PC-3 (cell line): ENCODE measurements at regions not wholly inside any gene's neighbourhood (a gene's known extent, or its start where the extent isn't known, plus 50 kb on each side); places are given as distances from the start of the nearest gene placed in this dataset.

Experiments
- ATAC-seq: fragments of 200-7000 bp; cut with Tn5 transposase; 2 replicates; pipeline ENCODE4 v1.9.1; 2020; ENCODE audit warnings: mild to moderate bottlenecking, moderate library complexity
- BruUV-seq: library from RNA; stranded (reverse); fragments of 400-500 nt; replicated peaks from 2 replicates; lab custom pipeline; 2021; lab: Mats Ljungman, UMichigan
- CTCF ChIA-PET: fragments of 300-600 bp; sonication (Branson Sonifier 250); formaldehyde crosslinking; loops from one replicate; lab custom pipeline; 2022; ENCODE audit warnings: antibody characterized with exemption; lab: Charles Lee
- POLR2A ChIA-PET: fragments of 300-600 bp; sonication (Branson Sonifier 250); formaldehyde crosslinking; loops from one replicate; lab custom pipeline; 2022; ENCODE audit warnings: antibody characterized with exemption; ENCODE audit not compliant: unreplicated experiment; lab: Charles Lee
- DNase-seq: peaks from one replicate; pipeline ENCODE4 v3.0.0-alpha.2; 2015
- H2AFZ ChIP-seq: fragments of 300-600 bp; sonication (generic); 2 replicates; pipeline ENCODE4 v1.6.0; 2016; ENCODE audit warnings: antibody characterized with exemption, low read length
- H3F3A ChIP-seq: fragments of 300-600 bp; sonication (generic); one replicate; pipeline ENCODE4 v1.6.0; 2017; ENCODE audit warnings: antibody characterized with exemption, low read length, control low read depth, mild to moderate bottlenecking; ENCODE audit not compliant: unreplicated experiment
- H3K27ac ChIP-seq: fragments of 300-600 bp; sonication (generic); 2 replicates; pipeline ENCODE4 v1.5.1; 2016; ENCODE audit warnings: mild to moderate bottlenecking, low read length
- H3K27me3 ChIP-seq: fragments of 300-600 bp; sonication (generic); 2 replicates; pipeline ENCODE4 v1.6.1; 2016; ENCODE audit warnings: low read length, mixed read lengths
- H3K36me3 ChIP-seq: fragments of 300-600 bp; sonication (generic); 2 replicates; pipeline ENCODE4 v1.6.1; 2016; ENCODE audit warnings: low read depth, mixed run types, low read length, mixed read lengths
- H3K4me1 ChIP-seq: fragments of 300-600 bp; sonication (generic); 2 replicates; pipeline ENCODE4 v1.5.1; 2016; ENCODE audit warnings: low read length; ENCODE audit not compliant: insufficient read depth
- H3K4me2 ChIP-seq: fragments of 300-600 bp; sonication (generic); 2 replicates; pipeline ENCODE4 v1.6.0; 2016; ENCODE audit warnings: low read length
- H3K4me3 ChIP-seq: fragments of 300-600 bp; sonication (generic); 2 replicates; pipeline ENCODE4 v1.5.1; 2016; ENCODE audit warnings: mild to moderate bottlenecking, low read length, mixed read lengths
- H3K79me2 ChIP-seq: fragments of 300-600 bp; sonication (generic); 2 replicates; pipeline ENCODE4 v1.6.1; 2017; ENCODE audit warnings: low read length, mixed read lengths
- H3K9ac ChIP-seq: fragments of 300-600 bp; sonication (generic); 2 replicates; pipeline ENCODE4 v1.6.0; 2016; ENCODE audit warnings: mild to moderate bottlenecking, low read length
- H3K9me2 ChIP-seq: fragments of 300-600 bp; sonication (generic); replicated peaks from 2 replicates; pipeline ENCODE4 v1.6.1; 2016; ENCODE audit warnings: mixed run types, low read length, mixed read lengths
- H3K9me3 ChIP-seq: fragments of 300-600 bp; sonication (generic); 2 replicates; pipeline ENCODE4 v1.6.1; 2016; ENCODE audit warnings: low read length, mixed read lengths
- H4K20me1 ChIP-seq: fragments of 300-600 bp; sonication (generic); 2 replicates; pipeline ENCODE4 v1.6.1; 2016; ENCODE audit warnings: low read length, mixed read lengths
- CTCF ChIP-seq: fragments of 300-600 bp; sonication (generic); conservative IDR thresholded peaks from 2 replicates; pipeline ENCODE4 v1.5.1; 2017; ENCODE audit warnings: antibody characterized with exemption, low read depth, mild to moderate bottlenecking, low read length
- EZH2 ChIP-seq: fragments of 300-600 bp; sonication (generic); IDR thresholded peaks from one replicate; pipeline ENCODE4 v1.6.1; 2017; ENCODE audit warnings: antibody characterized with exemption, mild to moderate bottlenecking, low read length; ENCODE audit not compliant: unreplicated experiment
- EZH2phosphoT487 ChIP-seq: fragments of 300-600 bp; sonication (generic); IDR thresholded peaks from 2 replicates; pipeline ENCODE4 v1.6.1; 2018; ENCODE audit warnings: mild to moderate bottlenecking, antibody characterized with exemption, low read length, borderline replicate concordance
- intact Hi-C: fragments of 100-400 bp; cut with micrococcal nuclease; formaldehyde crosslinking; loops from 2 replicates; pipeline ENCODE4 v1.9.0; 2023

GRCh38 chr14:104352493-104353220 lies 214.3 kb downstream of the KIF26A start:
- H3K9ac ChIP-seq = no peak overlapping the region
- H3K36me3 ChIP-seq = no peaks in the 10 kb centered on the region
- no peak for TF ChIP-seq EZH2
- TF ChIP-seq EZH2phosphoT487 = no peak
- no peak for TF ChIP-seq CTCF
- ATAC-seq = no peak
- peaks cover 18% of the 10 kb centered on the region for H3K27me3 ChIP-seq
- ChIA-PET CTCF (no interaction called here), POLR2A (no interaction called here)
- no peaks in the 10 kb centered on the region for H3F3A ChIP-seq
- no peak overlapping the region for H3K27ac ChIP-seq
- H4K20me1 ChIP-seq = no peaks in the 10 kb centered on the region
- no TSS peak for BruUV-seq
- H3K4me1 ChIP-seq = no peaks in the 10 kb centered on the region
- intact Hi-C loops = no loop called here
- no peaks in the 10 kb centered on the region for H3K9me2 ChIP-seq
- H3K79me2 ChIP-seq = no peaks in the 10 kb centered on the region
- no peaks in the 10 kb centered on the region for H3K9me3 ChIP-seq
- H3K4me3 ChIP-seq = no peak overlapping the region
- no peak overlapping the region for H3K4me2 ChIP-seq
- no peak for DNase-seq
- H2AFZ ChIP-seq = no peak overlapping the region

GRCh38 chr14:104353221-104353920 lies 215.0 kb downstream of the KIF26A start:
- H3K79me2 ChIP-seq = no peaks in the 10 kb centered on the region
- BruUV-seq = no TSS peak
- H4K20me1 ChIP-seq = no peaks in the 10 kb centered on the region
- H3K4me3 ChIP-seq = no peak overlapping the region
- no peaks in the 10 kb centered on the region for H3K9me2 ChIP-seq
- no peaks in the 10 kb centered on the region for H3K4me1 ChIP-seq
- ChIA-PET POLR2A (no interaction called here), CTCF (no interaction called here)
- H3K27me3 ChIP-seq = peaks cover 18% of the 10 kb centered on the region
- H3F3A ChIP-seq = no peaks in the 10 kb centered on the region
- H3K9ac ChIP-seq = no peak overlapping the region
- TF ChIP-seq CTCF (no peak), EZH2 (no peak)
- no peaks in the 10 kb centered on the region for H3K36me3 ChIP-seq
- no peaks in the 10 kb centered on the region for H3K9me3 ChIP-seq
- H3K27ac ChIP-seq = no peak overlapping the region
- H2AFZ ChIP-seq = no peak overlapping the region
- ATAC-seq = no peak
- H3K4me2 ChIP-seq = no peak overlapping the region
- no peak for DNase-seq
- intact Hi-C loops = no loop called here
